CD4-positive, alpha-beta memory T cell (primary cell): ENCODE measurements at regions not wholly inside any gene's neighbourhood (a gene's known extent, or its start where the extent isn't known, plus 50 kb on each side); places are given as distances from the start of the nearest gene placed in this dataset.
A peak's percentile ranks its signal among the peaks of the same experiment; 100 is the strongest.
"Not testable (repeated sequence)": the region's sequence is repeated elsewhere in the genome, so short reads cannot be mapped to it uniquely, and the experiment has no call there.

Experiments
- CTCF ChIA-PET: fragments of 350-600 bp; sonication (Branson Sonifier 250); formaldehyde crosslinking; loops from one replicate; lab custom pipeline; 2021; ENCODE audit warnings: inconsistent platforms; ENCODE audit not compliant: partially characterized antibody; lab: Charles Lee
- POLR2A ChIA-PET: fragments of 350-600 bp; sonication (Branson Sonifier 250); formaldehyde crosslinking; loops from one replicate; lab custom pipeline; 2021; ENCODE audit not compliant: partially characterized antibody; lab: Charles Lee
- DNase-seq, 5 donors: peaks; one replicate each; pipeline versions ENCODE4 v3.0.0 to v3.0.0-alpha.2; 2020 to 2022; ENCODE audit warnings: mixed read lengths in 1 of 5
- H3K27ac ChIP-seq: one replicate; pipeline ENCODE4 v1.7.0; 2013; ENCODE audit warnings: low read depth, low read length
- H3K27me3 ChIP-seq: 2 replicates; pipeline ENCODE4 v1.7.0; 2013; ENCODE audit warnings: mild to moderate bottlenecking, low read length, moderate library complexity; ENCODE audit not compliant: insufficient read depth
- H3K36me3 ChIP-seq: 2 replicates; pipeline ENCODE4 v1.7.0; 2013; ENCODE audit warnings: mild to moderate bottlenecking, low read length, moderate library complexity; ENCODE audit not compliant: insufficient read depth
- H3K4me1 ChIP-seq: 2 replicates; pipeline ENCODE4 v1.7.0; 2013; ENCODE audit warnings: mild to moderate bottlenecking, low read length, moderate library complexity; ENCODE audit not compliant: insufficient read depth
- H3K4me3 ChIP-seq, 2 donors: one replicate each; pipeline ENCODE4 v1.7.0; 2013; ENCODE audit warnings: low read length in 2 of 2, mild to moderate bottlenecking in 1 of 2
- H3K9me3 ChIP-seq, 2 donors: one replicate each; pipeline ENCODE4 v1.7.0; 2013; ENCODE audit warnings: low read length in 2 of 2, control low read depth in 1 of 2; ENCODE audit not compliant: control insufficient read depth in 1 of 2
- H3K27ac Mint-ChIP-seq, 7 donors: one replicate each; pipeline ENCODE4 v1.8.0; 2020 to 2021; ENCODE audit warnings: mixed read lengths in 7 of 7, mild to moderate bottlenecking in 6 of 7, inconsistent platforms in 3 of 7, moderate library complexity in 3 of 7
- H3K27me3 Mint-ChIP-seq, 2 donors: one replicate each; pipeline ENCODE4 v1.8.0; 2020 to 2021; ENCODE audit warnings: mixed read lengths in 2 of 2
- H3K36me3 Mint-ChIP-seq, 2 donors: one replicate each; pipeline ENCODE4 v1.8.0; 2020 to 2021; ENCODE audit warnings: mixed read lengths in 2 of 2, inconsistent platforms in 1 of 2, mild to moderate bottlenecking in 1 of 2
- H3K4me1 Mint-ChIP-seq, 4 donors: one replicate each; pipeline ENCODE4 v1.8.0; 2020 to 2021; ENCODE audit warnings: mixed read lengths in 4 of 4, mild to moderate bottlenecking in 1 of 4
- H3K4me3 Mint-ChIP-seq, 8 donors: one replicate each; pipeline ENCODE4 v1.8.0; 2020 to 2021; ENCODE audit warnings: mixed read lengths in 8 of 8, mild to moderate bottlenecking in 7 of 8, moderate library complexity in 6 of 8, inconsistent platforms in 3 of 8
- H3K9me3 Mint-ChIP-seq, 8 donors: one replicate each; pipeline ENCODE4 v1.8.0; 2020 to 2021; ENCODE audit warnings: mixed read lengths in 8 of 8, mild to moderate bottlenecking in 5 of 8, inconsistent platforms in 3 of 8, moderate library complexity in 1 of 8
- intact Hi-C: fragments of 100-400 bp; cut with micrococcal nuclease; formaldehyde crosslinking; loops from one replicate; pipeline ENCODE4 v1.15.1; 2023

- H3K4me1 Mint-ChIP-seq, H3K27me3 Mint-ChIP-seq, DNase-seq, intact Hi-C loops, H3K27me3 ChIP-seq, H3K9me3 ChIP-seq, CTCF ChIA-PET, H3K27ac Mint-ChIP-seq, H3K4me1 ChIP-seq, H3K27ac ChIP-seq, H3K4me3 Mint-ChIP-seq, POLR2A ChIA-PET, H3K36me3 Mint-ChIP-seq, H3K36me3 ChIP-seq, H3K4me3 ChIP-seq: not testable (repeated sequence)
- H3K9me3 Mint-ChIP-seq, result peaks cover 0 to 16% (median 7%) of the 10 kb centered on the region in 8 donors
Observed at GRCh38 chr16:72729552-72729951, 318.4 kb downstream of the ZFHX3 start.

GRCh38 chr16:72728516-72728915, 319.4 kb downstream of the ZFHX3 start:
- H3K36me3 ChIP-seq, result no peaks in the 10 kb centered on the region
- ChIA-PET CTCF (no interaction called here), POLR2A (interaction anchor here (0.6 kb wide), 1 partner anchor 143 kb away, joined by 3 read pairs; no protein-coding TSS in a partner anchor)
- H3K9me3 ChIP-seq, result no peaks in the 10 kb centered on the region
- Mint-ChIP-seq H3K27ac (no peak overlapping the region), H3K4me3 (no peak overlapping the region), H3K9me3 (peaks cover 0 to 10% (median 5%) of the 10 kb centered on the region in 8 donors), H3K36me3 (no peaks in the 10 kb centered on the region), H3K4me1 (no peaks in the 10 kb centered on the region), H3K27me3 (no peaks in the 10 kb centered on the region)
- intact Hi-C loops, result no loop called here
- H3K4me3 ChIP-seq, result no peak overlapping the region
- H3K4me1 ChIP-seq, result no peaks in the 10 kb centered on the region
- H3K27ac ChIP-seq, result no peak overlapping the region
- H3K27me3 ChIP-seq, result no peaks in the 10 kb centered on the region
- DNase-seq, result peak in 1 of 5 donors; percentile 20

DNA sequence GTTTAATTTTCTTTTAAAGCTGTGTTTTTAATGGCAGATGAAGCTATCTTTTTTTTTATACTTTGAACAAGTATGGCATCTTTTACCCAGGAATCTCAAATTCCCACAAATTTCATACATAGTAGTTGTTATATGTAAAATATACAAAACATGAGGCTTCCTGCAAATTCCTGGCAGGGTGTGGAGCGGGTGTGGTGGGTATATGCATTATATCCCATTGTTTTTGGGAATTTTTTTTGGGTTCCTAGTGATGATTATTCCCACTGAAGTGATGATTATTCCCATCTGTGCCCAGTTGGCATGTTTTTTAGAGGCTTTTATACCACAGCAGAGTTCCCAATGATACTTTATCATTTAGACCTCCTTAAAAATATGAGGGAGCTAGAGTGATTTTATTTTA, 320.4 kb downstream of the ZFHX3 start:
- intact Hi-C loops, result no loop called here
- H3K27me3 Mint-ChIP-seq, result no peaks in the 10 kb centered on the region
- CTCF ChIA-PET, result no interaction called here

DNA sequence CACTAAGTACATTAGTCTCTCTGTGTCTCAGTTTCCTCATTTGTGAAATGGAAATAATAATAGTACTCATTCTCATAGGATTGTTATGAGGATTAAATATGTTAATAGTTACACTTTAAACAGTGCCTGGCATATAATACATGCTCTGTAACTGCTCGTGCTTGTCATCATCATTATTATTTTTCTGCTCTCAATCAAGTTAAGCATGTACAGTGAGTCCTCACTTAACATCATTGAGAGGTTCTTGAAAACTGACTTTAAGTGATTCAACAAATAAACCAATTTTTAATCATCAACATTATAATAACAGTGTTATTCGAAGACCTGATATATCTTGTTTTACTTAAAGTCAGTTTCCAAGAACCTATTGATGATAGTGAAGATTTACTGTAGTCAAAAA, 322.3 kb downstream of the ZFHX3 start:
- no peak overlapping the region for H3K4me3 ChIP-seq
- Mint-ChIP-seq H3K9me3 (peaks cover 0 to 4% (median 0%) of the 10 kb centered on the region in 8 donors), H3K27me3 (no peaks in the 10 kb centered on the region), H3K36me3 (no peaks in the 10 kb centered on the region), H3K27ac (no peak overlapping the region), H3K4me3 (no peak overlapping the region), H3K4me1 (no peaks in the 10 kb centered on the region)
- no peaks in the 10 kb centered on the region for H3K9me3 ChIP-seq
- CTCF ChIA-PET, result no interaction called here
- POLR2A ChIA-PET, result no interaction called here
- no peak for DNase-seq
- no peaks in the 10 kb centered on the region for H3K4me1 ChIP-seq
- H3K27ac ChIP-seq, result no peak overlapping the region
- H3K27me3 ChIP-seq, result no peaks in the 10 kb centered on the region
- intact Hi-C loops, result no loop called here
- H3K36me3 ChIP-seq, result no peaks in the 10 kb centered on the region

More for the DNA sequence above, 320.4 kb downstream of the ZFHX3 start:
- Histone ChIP-seq H3K27ac (no peak overlapping the region), H3K4me1 (no peaks in the 10 kb centered on the region), H3K4me3 (no peak overlapping the region), H3K36me3 (no peaks in the 10 kb centered on the region), H3K27me3 (no peaks in the 10 kb centered on the region), H3K9me3 (no peaks in the 10 kb centered on the region)
- Mint-ChIP-seq H3K4me3 (no peak overlapping the region), H3K36me3 (no peaks in the 10 kb centered on the region), H3K9me3 (peaks cover 0 to 10% (median 4%) of the 10 kb centered on the region in 8 donors), H3K27ac (no peak overlapping the region), H3K4me1 (no peaks in the 10 kb centered on the region)
- POLR2A ChIA-PET, result no interaction called here
- no peak for DNase-seq

DNA sequence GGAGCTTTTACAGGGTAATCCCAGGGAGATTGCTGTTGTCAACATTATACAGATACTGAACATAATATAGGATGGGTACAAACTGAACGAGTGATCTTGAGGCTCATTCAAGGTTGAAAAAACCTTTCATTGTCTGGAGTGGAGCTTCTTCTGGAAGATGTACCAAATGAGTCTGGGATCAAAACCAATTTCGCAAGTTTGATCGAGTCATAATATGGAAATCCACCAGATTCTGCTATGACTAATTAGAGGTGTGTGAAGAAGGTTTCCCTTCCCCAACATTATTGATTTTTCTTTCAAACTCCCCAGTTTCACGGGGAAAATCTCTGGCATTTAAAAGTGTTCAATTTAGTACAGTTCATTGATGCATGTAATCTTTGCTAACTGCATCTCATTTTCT, 324.1 kb downstream of the ZFHX3 start:
- Mint-ChIP-seq H3K9me3 (no peaks in the 10 kb centered on the region), H3K4me3 (no peak overlapping the region), H3K27me3 (no peaks in the 10 kb centered on the region), H3K27ac (no peak overlapping the region), H3K36me3 (no peaks in the 10 kb centered on the region), H3K4me1 (no peaks in the 10 kb centered on the region)
- ChIA-PET POLR2A (no interaction called here), CTCF (no interaction called here)
- H3K27me3 ChIP-seq, result no peaks in the 10 kb centered on the region
- H3K4me1 ChIP-seq, result no peaks in the 10 kb centered on the region
- DNase-seq, result no peak
- H3K36me3 ChIP-seq, result no peaks in the 10 kb centered on the region
- H3K9me3 ChIP-seq, result no peaks in the 10 kb centered on the region
- H3K27ac ChIP-seq, result no peak overlapping the region
- no peak overlapping the region for H3K4me3 ChIP-seq
- intact Hi-C loops, result no loop called here

GRCh38 chr16:72722552-72722951, 325.4 kb downstream of the ZFHX3 start:
- H3K27me3 Mint-ChIP-seq, result no peaks in the 10 kb centered on the region
- Histone ChIP-seq H3K4me3 (no peak overlapping the region), H3K27me3 (no peaks in the 10 kb centered on the region), H3K9me3 (no peaks in the 10 kb centered on the region), H3K27ac (no peak overlapping the region), H3K36me3 (no peaks in the 10 kb centered on the region), H3K4me1 (no peaks in the 10 kb centered on the region)
- no peak overlapping the region for H3K27ac Mint-ChIP-seq
- no peaks in the 10 kb centered on the region for H3K4me1 Mint-ChIP-seq
- no peak for DNase-seq
- POLR2A ChIA-PET, result no interaction called here
- no peaks in the 10 kb centered on the region for H3K9me3 Mint-ChIP-seq
- CTCF ChIA-PET, result no interaction called here
- no peak overlapping the region for H3K4me3 Mint-ChIP-seq
- intact Hi-C loops, result no loop called here
- H3K36me3 Mint-ChIP-seq, result no peaks in the 10 kb centered on the region

DNA sequence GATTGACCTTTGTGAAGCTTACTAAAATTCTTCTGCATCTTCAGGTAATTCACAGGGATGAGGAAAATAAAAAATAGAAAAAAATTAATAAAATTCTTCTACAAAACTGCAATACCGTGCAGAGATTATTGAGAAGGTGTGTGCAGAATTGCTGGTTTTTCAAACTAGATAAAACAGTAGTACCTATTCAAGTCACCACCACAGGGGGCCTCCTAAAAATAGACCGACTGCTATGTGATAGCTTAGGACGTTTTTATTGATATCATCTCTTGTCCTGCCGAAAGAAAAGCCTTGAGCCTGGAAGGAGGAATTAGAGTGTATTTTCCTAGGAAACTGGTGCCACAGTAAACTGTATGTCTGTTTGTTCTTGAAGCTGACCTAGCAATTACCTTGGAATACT, 325.9 kb downstream of the ZFHX3 start:
- no peaks in the 10 kb centered on the region for H3K4me1 Mint-ChIP-seq
- intact Hi-C loops, result no loop called here
- Histone ChIP-seq H3K36me3 (no peaks in the 10 kb centered on the region), H3K9me3 (no peaks in the 10 kb centered on the region), H3K4me3 (no peak overlapping the region), H3K4me1 (no peaks in the 10 kb centered on the region), H3K27ac (no peak overlapping the region), H3K27me3 (no peaks in the 10 kb centered on the region)
- no peaks in the 10 kb centered on the region for H3K9me3 Mint-ChIP-seq
- no peak for DNase-seq
- ChIA-PET POLR2A (no interaction called here), CTCF (no interaction called here)
- no peaks in the 10 kb centered on the region for H3K36me3 Mint-ChIP-seq
- H3K4me3 Mint-ChIP-seq, result no peak overlapping the region
- H3K27me3 Mint-ChIP-seq, result no peaks in the 10 kb centered on the region
- no peak overlapping the region for H3K27ac Mint-ChIP-seq

GRCh38 chr16:72715267-72715666, 332.7 kb downstream of the ZFHX3 start:
- peaks cover 7 to 25% of the 10 kb centered on the region in 2 donors for H3K36me3 Mint-ChIP-seq
- no peaks in the 10 kb centered on the region for H3K36me3 ChIP-seq
- H3K4me1 Mint-ChIP-seq, result no peaks in the 10 kb centered on the region
- no peaks in the 10 kb centered on the region for H3K27me3 Mint-ChIP-seq
- H3K27ac ChIP-seq, result no peak overlapping the region
- no peak overlapping the region for H3K27ac Mint-ChIP-seq
- CTCF ChIA-PET, result no interaction called here
- H3K9me3 Mint-ChIP-seq, result peaks cover 5 to 56% (median 42%) of the 10 kb centered on the region in 8 donors
- intact Hi-C loops, result no loop called here
- no peaks in the 10 kb centered on the region for H3K9me3 ChIP-seq
- H3K4me3 Mint-ChIP-seq, result no peak overlapping the region
- H3K4me3 ChIP-seq, result no peak overlapping the region
- no peaks in the 10 kb centered on the region for H3K27me3 ChIP-seq
- H3K4me1 ChIP-seq, result no peaks in the 10 kb centered on the region
- POLR2A ChIA-PET, result no interaction called here
- no peak for DNase-seq
